Stomach (tissue), 8 donors: ENCODE measurements at regions not wholly inside any gene's neighbourhood (a gene's known extent, or its start where the extent isn't known, plus 50 kb on each side); places are given as distances from the start of the nearest gene placed in this dataset.
A peak's percentile ranks its signal among the peaks of the same experiment; 100 is the strongest.

Experiments used
- DNase-seq, 2 donors: peaks; one replicate each; pipeline versions ENCODE4 v3.0.0 to v3.0.0-alpha.2; 2013 to 2019
- H3K27ac ChIP-seq, 5 donors: fragments of 200-600 bp in 4 of 5; sonication (generic) in 4 of 5; one replicate each; pipeline ENCODE4 v1.5.1; 2013 to 2019; ENCODE audit warnings: mild to moderate bottlenecking in 1 of 5, moderate library complexity in 1 of 5
- H3K27me3 ChIP-seq, 3 donors: fragments of 200-600 bp; sonication (generic); one replicate each; pipeline ENCODE4 v1.5.1; 2017 to 2019; ENCODE audit warnings: mixed run types in 1 of 3
- H3K36me3 ChIP-seq, 4 donors: fragments of 200-600 bp; sonication (generic); 1 replicate in 3 of 4; 2 replicates in 1 of 4; pipeline ENCODE4 v1.5.1; 2016 to 2019
- H3K4me1 ChIP-seq, 4 donors: fragments of 200-600 bp; sonication (generic); one replicate each; pipeline ENCODE4 v1.5.1; 2016 to 2019
- H3K4me3 ChIP-seq, 4 donors: fragments of 200-600 bp; sonication (generic) in 3 of 4; one replicate each; pipeline ENCODE4 v1.5.1; 2016 to 2019; ENCODE audit warnings: mild to moderate bottlenecking in 1 of 4
- H3K9me3 ChIP-seq, 4 donors: fragments of 200-600 bp; sonication (generic); one replicate each; pipeline ENCODE4 v1.5.1; 2016 to 2019
- EP300 ChIP-seq: sonication (generic); formaldehyde crosslinking; IDR thresholded peaks from one replicate; pipeline ENCODE4 v1.6.1; 2017; ENCODE audit warnings: antibody characterized with exemption
- POLR2A ChIP-seq, 4 donors: fragments of 450-650 bp; IDR thresholded peaks; one replicate each; pipeline ENCODE4 v1.6.1; 2016; ENCODE audit warnings: antibody characterized with exemption in 4 of 4, control low read depth in 2 of 4, mild to moderate bottlenecking in 1 of 4, moderate library complexity in 1 of 4
- POLR2AphosphoS5 ChIP-seq, 3 donors: sonication (generic); formaldehyde crosslinking; IDR thresholded peaks; one replicate each; pipeline ENCODE4 v1.6.1; 2016; ENCODE audit warnings: antibody characterized with exemption in 3 of 3
- WGBS, 5 donors: extraction: QIAGEN DNeasy Blood & Tissue Kit in 3 of 5; methylation state at CpG; one replicate each; pipeline versions ENCODE4 v1.1.5 to v1.1.7; 2013 to 2018; 5-methylcytosine and 5-hydroxymethylcytosine counted together
- intact Hi-C: fragments of 100-400 bp; cut with DNase I; formaldehyde crosslinking; loops from one replicate; pipeline ENCODE4 v1.15.1; 2023; ENCODE audit warnings: low total_unique reads
- TF ChIP-seq, protein P1 (sequence below), 7 experiments: fragments of 450-650 bp in 4 of 7; fragments of 200-600 bp in 3 of 7; sonication (generic) in 3 of 7; IDR thresholded peaks; one replicate each; pipeline ENCODE4 v1.5.1; 2016 to 2019; ENCODE audit warnings: antibody characterized with exemption in 7 of 7, control low read depth in 2 of 7, mild to moderate bottlenecking in 1 of 7
- donor health status: healthy with polysubstance abuse.
- donor health status: Bipolar disorder and iron deficiency.
- donor health status: healthy.

DNA sequence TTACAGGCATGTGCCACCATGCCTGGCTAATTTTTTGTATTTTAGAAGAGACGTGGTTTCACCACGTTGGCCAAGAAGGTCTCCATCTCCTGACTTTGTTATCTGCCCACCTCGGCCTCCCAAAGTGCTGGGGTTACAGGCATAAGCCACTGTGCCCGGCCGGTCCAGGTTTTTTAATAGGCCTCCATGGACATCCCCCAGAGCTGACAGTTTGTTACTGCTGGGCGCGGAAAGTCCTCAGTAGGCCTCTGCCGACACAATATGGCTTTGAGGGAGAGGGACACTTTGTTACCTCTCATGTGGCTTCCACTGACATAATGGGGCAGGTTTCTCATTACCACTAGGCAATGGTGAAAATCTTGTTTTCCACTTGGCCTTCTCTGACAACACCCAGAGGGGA lies 152.0 kb downstream of the WNT7A start:
- intact Hi-C loops, result no loop called here
- Histone ChIP-seq H3K27ac (no peak overlapping the region), H3K36me3 (no peaks in the 10 kb centered on the region), H3K4me3 (no peak overlapping the region), H3K9me3 (peaks cover 0 to 25% (median 17%) of the 10 kb centered on the region in 4 donors), H3K4me1 (no peaks in the 10 kb centered on the region), H3K27me3 (no peaks in the 10 kb centered on the region)
- WGBS, 5 donors, result 78 to 85% (median 83%) methylated on average over 5 to 8 of the region's 8 CpGs
- TF ChIP-seq POLR2AphosphoS5 (IDR thresholded peaks at IDR 0.05), result no peak
- TF ChIP-seq, protein P1, sequence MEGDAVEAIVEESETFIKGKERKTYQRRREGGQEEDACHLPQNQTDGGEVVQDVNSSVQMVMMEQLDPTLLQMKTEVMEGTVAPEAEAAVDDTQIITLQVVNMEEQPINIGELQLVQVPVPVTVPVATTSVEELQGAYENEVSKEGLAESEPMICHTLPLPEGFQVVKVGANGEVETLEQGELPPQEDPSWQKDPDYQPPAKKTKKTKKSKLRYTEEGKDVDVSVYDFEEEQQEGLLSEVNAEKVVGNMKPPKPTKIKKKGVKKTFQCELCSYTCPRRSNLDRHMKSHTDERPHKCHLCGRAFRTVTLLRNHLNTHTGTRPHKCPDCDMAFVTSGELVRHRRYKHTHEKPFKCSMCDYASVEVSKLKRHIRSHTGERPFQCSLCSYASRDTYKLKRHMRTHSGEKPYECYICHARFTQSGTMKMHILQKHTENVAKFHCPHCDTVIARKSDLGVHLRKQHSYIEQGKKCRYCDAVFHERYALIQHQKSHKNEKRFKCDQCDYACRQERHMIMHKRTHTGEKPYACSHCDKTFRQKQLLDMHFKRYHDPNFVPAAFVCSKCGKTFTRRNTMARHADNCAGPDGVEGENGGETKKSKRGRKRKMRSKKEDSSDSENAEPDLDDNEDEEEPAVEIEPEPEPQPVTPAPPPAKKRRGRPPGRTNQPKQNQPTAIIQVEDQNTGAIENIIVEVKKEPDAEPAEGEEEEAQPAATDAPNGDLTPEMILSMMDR (IDR thresholded peaks at IDR 0.05), result no peak
- TF ChIP-seq EP300, result no peak
- TF ChIP-seq POLR2A (IDR thresholded peaks at IDR 0.05), result no peak
- DNase-seq, result no peak

DNA sequence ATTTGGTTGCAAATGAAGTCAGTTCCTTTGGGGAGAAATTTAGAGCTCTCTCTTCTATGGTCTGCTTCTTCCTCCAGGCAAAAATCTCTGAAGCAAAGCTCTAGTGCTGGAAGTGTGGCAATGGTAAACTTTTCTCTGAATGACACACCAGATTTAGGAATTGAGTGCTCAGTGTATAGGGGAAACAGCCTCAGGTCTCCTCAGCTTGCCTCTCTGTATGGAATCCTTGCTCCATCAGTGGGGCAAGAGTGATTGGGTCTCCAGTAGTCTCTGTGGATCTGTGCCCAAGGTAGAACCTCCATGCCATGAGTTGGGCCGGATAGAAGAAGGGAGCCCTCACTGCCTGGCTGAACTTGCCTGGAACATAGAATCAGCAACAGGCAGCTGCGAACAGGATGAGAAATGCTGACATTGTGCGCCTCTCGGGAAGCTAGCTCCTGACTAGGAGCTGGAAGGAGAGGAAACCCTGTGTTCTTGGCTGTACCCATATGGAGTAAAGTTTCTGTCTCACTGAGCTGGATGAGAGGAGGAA lies 156.1 kb downstream of the WNT7A start:
- intact Hi-C loops, result no loop called here
- Histone ChIP-seq H3K27me3 (no peaks in the 10 kb centered on the region), H3K9me3 (peaks cover 0 to 28% (median 9%) of the 10 kb centered on the region in 4 donors), H3K36me3 (no peaks in the 10 kb centered on the region), H3K27ac (no peak overlapping the region), H3K4me3 (no peak overlapping the region), H3K4me1 (no peaks in the 10 kb centered on the region)
- no peak for DNase-seq
- WGBS, 5 donors, result 86 to 92% (median 90%) methylated on average over 4 of the region's 4 CpGs
- no peak for TF ChIP-seq EP300
- TF ChIP-seq, protein P1 (IDR thresholded peaks at IDR 0.05), result no peak
- no peak for TF ChIP-seq POLR2AphosphoS5 (IDR thresholded peaks at IDR 0.05)
- TF ChIP-seq POLR2A (IDR thresholded peaks at IDR 0.05), result no peak

GRCh38 chr3:13722178-13722577 lies 157.7 kb downstream of the WNT7A start:
- TF ChIP-seq POLR2A (IDR thresholded peaks at IDR 0.05) (no peak), EP300 (no peak), POLR2AphosphoS5 (IDR thresholded peaks at IDR 0.05) (no peak)
- TF ChIP-seq, protein P1 (IDR thresholded peaks at IDR 0.05), result no peak
- no peak for DNase-seq
- Histone ChIP-seq H3K4me1 (no peaks in the 10 kb centered on the region), H3K36me3 (no peaks in the 10 kb centered on the region), H3K27ac (no peak overlapping the region), H3K9me3 (peaks cover 0 to 22% (median 9%) of the 10 kb centered on the region in 4 donors), H3K27me3 (no peaks in the 10 kb centered on the region), H3K4me3 (no peak overlapping the region)
- intact Hi-C loops, result no loop called here

DNA sequence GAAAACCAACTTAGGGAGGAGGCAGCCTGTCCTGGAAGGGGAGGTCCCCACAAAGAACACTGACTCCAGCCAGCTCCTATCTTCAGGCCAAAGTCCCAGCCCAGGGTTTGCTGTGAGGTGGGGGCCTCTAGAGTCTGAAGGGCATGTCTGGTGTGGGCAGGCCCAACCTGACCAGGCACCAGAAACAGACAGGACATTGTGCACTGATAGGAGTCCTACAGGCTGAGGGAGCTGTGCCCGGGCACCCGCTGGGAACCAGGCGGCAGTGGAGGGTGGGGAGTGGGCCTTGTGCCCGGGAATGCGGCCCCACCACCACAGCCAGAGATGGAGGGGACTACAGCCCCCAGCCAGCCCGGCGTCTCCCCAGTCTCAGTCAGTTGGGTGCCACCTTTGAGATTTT lies 161.4 kb downstream of the WNT7A start:
- 46 to 80% (median 66%) methylated on average over 5 to 7 of the region's 7 CpGs for WGBS, 5 donors

More for the DNA sequence above, 161.4 kb downstream of the WNT7A start:
- no peaks in the 10 kb centered on the region for H3K36me3 ChIP-seq
- intact Hi-C loops, result no loop called here
- no peaks in the 10 kb centered on the region for H3K27me3 ChIP-seq
- no peak overlapping the region for H3K4me3 ChIP-seq
- H3K9me3 ChIP-seq, result peaks cover 0 to 8% (median 3%) of the 10 kb centered on the region in 4 donors
- H3K27ac ChIP-seq, result no peak overlapping the region
- DNase-seq, result peak; percentile 18 to 20
- no peaks in the 10 kb centered on the region for H3K4me1 ChIP-seq
- TF ChIP-seq POLR2A (IDR thresholded peaks at IDR 0.05) (no peak), POLR2AphosphoS5 (IDR thresholded peaks at IDR 0.05) (no peak), EP300 (no peak)
- TF ChIP-seq, protein P1 (IDR thresholded peaks at IDR 0.05), result no peak
